K562 (cell line): ENCODE measurements at regions not wholly inside any gene's neighbourhood (a gene's known extent, or its start where the extent isn't known, plus 50 kb on each side); places are given as distances from the start of the nearest gene placed in this dataset.

Source experiments
- ATAC-seq: fragments of 200-7000 bp; cut with Tn5 transposase; 3 replicates; pipeline ENCODE4 v1.9.1; 2020; ENCODE audit warnings: moderate library complexity
- BruUV-seq: library from RNA; stranded (reverse); fragments of 400-500 nt; replicated peaks from 2 replicates; lab custom pipeline; 2021; lab: Mats Ljungman, UMichigan
- CTCF ChIA-PET: fragments of 300-600 bp; formaldehyde crosslinking; extraction: SDS; loops from one replicate; lab custom pipeline; 2021; ENCODE audit warnings: low intra/inter-chr PET ratio; lab: Yijun Ruan, JAX
- POLR2A ChIA-PET: fragments of 300-600, 350-650 bp; sonication (Branson Sonifier 250); formaldehyde crosslinking; extraction: SDS; loops from one replicate; lab custom pipeline; 2021; ENCODE audit warnings: antibody characterized with exemption, inconsistent platforms; lab: Yijun Ruan, JAX
- DNase-seq, 4 experiments: peaks; one replicate each; pipeline versions ENCODE4 v3.0.0 to v3.0.0-alpha.2; 2011 to 2018; ENCODE audit warnings: low spot score in 3 of 4, mixed read lengths in 3 of 4; ENCODE audit errors: extremely low read depth in 1 of 4
- FAIRE-seq: peaks from 2 replicates; lab custom pipeline; 2011; peaks lifted over from hg19 to GRCh38; lab: Jason Lieb, UNC
- H2AFZ ChIP-seq: 2 replicates; pipeline ENCODE4 v1.6.0; 2011; ENCODE audit warnings: low read depth, low read length, control low read depth, inconsistent platforms
- H3K27ac ChIP-seq: fragments of 200-600 bp; 3 replicates; pipeline ENCODE4 v1.8.0; 2011; ENCODE audit warnings: low read depth, mild to moderate bottlenecking, control low read depth, inconsistent platforms, low read length, moderate library complexity, mixed read lengths; ENCODE audit errors: extremely low read depth
- H3K27me3 ChIP-seq, 2 experiments: fragments of 300-600 bp in 1 of 2; 2 replicates in 1 of 2; 3 replicates in 1 of 2; pipeline versions ENCODE4 v1.6.0 to v1.8.0; 2011; ENCODE audit warnings: inconsistent platforms in 2 of 2, low read length in 2 of 2, mild to moderate bottlenecking in 1 of 2, mixed read lengths in 1 of 2, moderate library complexity in 1 of 2; ENCODE audit not compliant: control insufficient read depth in 2 of 2, insufficient read depth in 2 of 2
- H3K36me3 ChIP-seq: fragments of 300-600 bp; 3 replicates; pipeline ENCODE4 v1.8.0; 2011; ENCODE audit warnings: mild to moderate bottlenecking, low read length, inconsistent platforms; ENCODE audit not compliant: control insufficient read depth, insufficient read depth
- H3K4me1 ChIP-seq, 2 experiments: fragments of 200-600 bp in 1 of 2; replicated peaks in 1 of 2; 2 replicates in 1 of 2; 3 replicates in 1 of 2; pipeline versions ENCODE4 v1.5.1 to v1.8.0; 2011; ENCODE audit warnings: inconsistent platforms in 2 of 2, low read length in 2 of 2, mild to moderate bottlenecking in 1 of 2, mixed read lengths in 1 of 2, moderate library complexity in 1 of 2; ENCODE audit not compliant: control insufficient read depth in 2 of 2, insufficient read depth in 2 of 2
- H3K4me2 ChIP-seq: 2 replicates; pipeline ENCODE4 v1.6.1; 2011; ENCODE audit warnings: low read length, control low read depth, inconsistent platforms, mixed read lengths; ENCODE audit not compliant: insufficient read depth
- H3K4me3 ChIP-seq: fragments of 200-600 bp; sonication (generic), shearing (Covaris generic); 2 replicates; pipeline ENCODE4 v1.5.1; 2016; ENCODE audit warnings: control low read depth, inconsistent platforms
- H3K79me2 ChIP-seq: fragments of 200-600 bp; 3 replicates; pipeline ENCODE4 v1.8.0; 2011; ENCODE audit warnings: low read length, inconsistent platforms; ENCODE audit not compliant: control insufficient read depth, insufficient read depth
- H3K9ac ChIP-seq, 2 experiments: 2 replicates each; pipeline versions ENCODE4 v1.6.0 to v1.6.1; 2011; ENCODE audit warnings: low read depth in 2 of 2, low read length in 2 of 2, control low read depth in 1 of 2, inconsistent platforms in 1 of 2, mild to moderate bottlenecking in 1 of 2, mixed read lengths in 1 of 2; ENCODE audit not compliant: insufficient read depth in 1 of 2
- H3K9me1 ChIP-seq: one replicate; pipeline ENCODE4 v1.6.0; 2011; ENCODE audit warnings: inconsistent platforms, mild to moderate bottlenecking, low read length, moderate library complexity; ENCODE audit not compliant: control insufficient read depth, insufficient read depth
- H3K9me3 ChIP-seq: replicated peaks from 2 replicates; pipeline ENCODE4 v1.5.1; 2011; ENCODE audit warnings: low read depth, low read length, inconsistent platforms; ENCODE audit not compliant: control insufficient read depth, insufficient read depth
- H4K20me1 ChIP-seq: replicated peaks from 2 replicates; pipeline ENCODE4 v1.6.1; 2011; ENCODE audit warnings: low read length, inconsistent platforms, mixed read lengths; ENCODE audit not compliant: control insufficient read depth, insufficient read depth
- CCAR2 ChIP-seq: fragments of 200-400 bp; formaldehyde crosslinking; IDR thresholded peaks from 2 replicates; pipeline ENCODE4 v1.6.1; 2017; ENCODE audit warnings: mild to moderate bottlenecking, low read depth, low read length
- CEBPB ChIP-seq: fragments of 450-650 bp; IDR thresholded peaks from 2 replicates; pipeline ENCODE4 v1.6.1; 2016; ENCODE audit warnings: missing genetic modification characterization, missing compliant biosample characterization
- CHD2 ChIP-seq: IDR thresholded peaks from 2 replicates; pipeline ENCODE4 v1.6.1; 2011; ENCODE audit warnings: low read depth, low read length
- EWSR1 ChIP-seq: fragments of 450-650 bp; IDR thresholded peaks from 2 replicates; pipeline ENCODE4 v1.6.1; 2018; ENCODE audit warnings: borderline replicate concordance, mild to moderate bottlenecking, low read depth, moderate library complexity; ENCODE audit not compliant: partially characterized antibody
- LCOR ChIP-seq: sonication (generic); formaldehyde crosslinking; IDR thresholded peaks from 2 replicates; pipeline ENCODE4 v1.8.0; 2022; ENCODE audit warnings: mild to moderate bottlenecking, missing genetic modification reagents
- POLR2A ChIP-seq: fragments of 450-650 bp; conservative IDR thresholded peaks from 2 replicates; pipeline ENCODE4 v1.6.1; 2016
- RAD21 ChIP-seq, 2 experiments: fragments of 250-450 bp in 1 of 2; fragments of 450-650 bp in 1 of 2; sonication (Bioruptor Pico) in 1 of 2; formaldehyde crosslinking in 1 of 2; IDR thresholded peaks in 1 of 2; conservative IDR thresholded peaks in 1 of 2; 2 replicates each; pipeline versions ENCODE4 v1.4.0 to v1.8.0; 2020 to 2022; ENCODE audit warnings: mild to moderate bottlenecking in 2 of 2, moderate library complexity in 1 of 2
- SIX5 ChIP-seq, 2 experiments: IDR thresholded peaks; 2 replicates each; pipeline ENCODE4 v1.6.1; 2011; ENCODE audit warnings: low read length in 2 of 2, borderline replicate concordance in 1 of 2, low read depth in 1 of 2, mild to moderate bottlenecking in 1 of 2, moderate library complexity in 1 of 2; ENCODE audit not compliant: insufficient read depth in 1 of 2
- STAT5A ChIP-seq: IDR thresholded peaks from 2 replicates; pipeline ENCODE4 v1.6.1; 2012; ENCODE audit warnings: low read length, inconsistent platforms, borderline replicate concordance
- STAT5B ChIP-seq: fragments of 250-450 bp; sonication (Bioruptor Pico); IDR thresholded peaks from 2 replicates; pipeline ENCODE4 v1.8.0; 2021; ENCODE audit warnings: mild to moderate bottlenecking, inconsistent platforms
- ZNF133 ChIP-seq: fragments of 250-450 bp; sonication (Bioruptor Pico); IDR thresholded peaks from 2 replicates; pipeline ENCODE4 v1.4.0; 2020; ENCODE audit warnings: mild to moderate bottlenecking
- ZNF134 ChIP-seq: fragments of 250-450 bp; sonication (Bioruptor Pico); conservative IDR thresholded peaks from 2 replicates; pipeline ENCODE4 v1.4.0; 2020
- ZNF282 ChIP-seq: sonication (generic); formaldehyde crosslinking; IDR thresholded peaks from 2 replicates; pipeline ENCODE4 v1.8.1; 2023; ENCODE audit warnings: missing genetic modification reagents
- WGBS: fragments of 100-300 bp; shearing (Covaris generic); methylation state at CpG from one replicate; pipeline ENCODE4 v1.1.6; 2016; ENCODE audit warnings: low coverage, mixed read lengths; ENCODE audit not compliant: insufficient coverage; ENCODE audit errors: missing lambda C conversion rate; 5-methylcytosine and 5-hydroxymethylcytosine counted together
- in situ Hi-C: fragments of 300-500 bp; cut with MboI; formaldehyde crosslinking; loops from 4 replicates; pipeline ENCODE4 v1.15.0; 2018; ENCODE audit warnings: inconsistent platforms, mixed read lengths
- intact Hi-C: fragments of 100-400 bp; cut with micrococcal nuclease; formaldehyde crosslinking; loops from 2 replicates; pipeline ENCODE4 v1.14.2; 2022
- TF ChIP-seq, protein P1 (sequence below), 2 experiments: fragments of 150-350 bp in 1 of 2; IDR thresholded peaks; 2 replicates each; pipeline ENCODE4 v1.6.1; 2012 to 2016; ENCODE audit warnings: low read depth in 2 of 2, low read length in 2 of 2, mild to moderate bottlenecking in 1 of 2, moderate library complexity in 1 of 2

DNA sequence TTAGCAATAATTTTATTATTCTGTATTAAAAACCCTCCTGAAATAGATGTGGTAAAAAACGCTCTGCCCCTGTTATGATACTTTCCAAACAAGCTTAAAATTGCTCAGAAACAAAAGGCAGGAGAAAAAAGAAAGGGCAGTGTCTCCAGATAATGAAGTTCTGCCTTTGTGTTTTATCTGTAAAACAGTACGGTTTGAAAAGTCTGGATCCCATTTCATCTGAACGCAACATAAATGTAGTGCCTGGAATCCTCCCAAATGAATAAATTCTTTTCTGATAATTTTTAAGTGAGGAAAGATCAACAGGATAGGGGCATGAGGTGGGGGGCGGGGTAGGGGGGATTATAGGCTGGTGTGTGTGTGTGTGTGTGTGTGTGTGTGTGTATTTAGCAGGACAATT, 87.5 kb upstream of the SOX9 start:
- Histone ChIP-seq H3K9me1 (no peaks in the 10 kb centered on the region), H3K4me3 (no peak overlapping the region), H3K4me2 (no peak overlapping the region), H3K9me3 (no peaks in the 10 kb centered on the region; the same call in 1 of the 2 replicates), H3K36me3 (no peaks in the 10 kb centered on the region), H3K9ac (no peak overlapping the region), H3K4me1 (no peaks in the 10 kb centered on the region), H2AFZ (no peak overlapping the region), H3K27ac (no peak overlapping the region), H3K27me3 (no peaks in the 10 kb centered on the region), H4K20me1 (no peaks in the 10 kb centered on the region), H3K79me2 (no peaks in the 10 kb centered on the region)
- ATAC-seq (no peak), DNase-seq (no peak), FAIRE-seq (no peak)
- TF ChIP-seq ZNF282 = no peak
- 0% methylated on average over 3 of the region's 4 CpGs for WGBS
- ChIA-PET CTCF (no interaction called here), POLR2A (no interaction called here)
- in situ Hi-C loops (no loop called here), intact Hi-C loops (no loop called here)
- no TSS peak for BruUV-seq

DNA sequence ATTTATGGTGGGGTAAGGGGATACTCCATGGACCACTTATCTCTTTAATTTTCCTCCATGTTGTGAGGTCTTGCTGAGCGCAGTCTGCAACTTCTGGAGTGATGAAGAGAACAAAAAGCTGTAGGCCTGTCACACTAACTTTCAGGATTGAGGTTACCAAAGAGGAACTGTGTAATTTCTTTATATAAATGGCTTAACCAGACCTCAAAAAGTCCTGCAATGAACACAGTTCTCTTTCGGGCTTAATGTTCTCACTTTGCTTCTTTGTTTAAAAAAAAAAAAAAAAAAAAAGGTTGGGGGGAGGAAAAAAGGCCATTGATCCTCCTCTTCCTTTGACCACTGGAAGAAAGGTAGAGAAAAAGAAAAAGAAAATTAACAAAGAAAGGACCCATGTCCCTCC, 86.8 kb upstream of the SOX9 start:
- CTCF ChIA-PET = interaction anchor here (0.7 kb wide), 1 partner anchor 15 kb away, joined by 5 read pairs; no protein-coding TSS in a partner anchor
- in situ Hi-C loops = no loop called here

More for the DNA sequence above, 86.8 kb upstream of the SOX9 start:
- 0% methylated on average over 1 of the region's 2 CpGs for WGBS
- BruUV-seq = no TSS peak
- no peak for FAIRE-seq
- no peak for DNase-seq
- no peaks in the 10 kb centered on the region for H3K36me3 ChIP-seq
- POLR2A ChIA-PET = no interaction called here
- no peak overlapping the region for H3K4me3 ChIP-seq
- intact Hi-C loops = no loop called here
- H3K27ac ChIP-seq = no peak overlapping the region
- no peak for ATAC-seq
- no peaks in the 10 kb centered on the region for H3K27me3 ChIP-seq
- no peaks in the 10 kb centered on the region for H3K9me1 ChIP-seq
- H3K79me2 ChIP-seq = no peaks in the 10 kb centered on the region
- no peaks in the 10 kb centered on the region for H4K20me1 ChIP-seq
- H3K9me3 ChIP-seq = no peaks in the 10 kb centered on the region; the same call in 1 of the 2 replicates
- no peak overlapping the region for H2AFZ ChIP-seq
- no peaks in the 10 kb centered on the region for H3K4me1 ChIP-seq
- no peak overlapping the region for H3K4me2 ChIP-seq
- H3K9ac ChIP-seq = no peak overlapping the region
- TF ChIP-seq POLR2A (no peak), LCOR (CRISPR knock-in tag) (no peak), SIX5 (IDR thresholded peaks at IDR 0.05; ENCODE audit: borderline replicate concordance in 1 of 2, insufficient read depth in 1 of 2, low read depth in 1 of 2, low read length in 2 of 2) (no peak), ZNF133 (no peak), RAD21 (CRISPR knock-in tag; conservative IDR thresholded peaks at IDR 0.05 in 1 of 2, IDR thresholded peaks at IDR 0.05 in 1 of 2) (no peak), STAT5A (no peak), EWSR1 (no peak), ZNF134 (CRISPR knock-in tag) (no peak), CEBPB (tag) (no peak), STAT5B (CRISPR knock-in tag) (no peak), CHD2 (no peak), CCAR2 (no peak)
- TF ChIP-seq, protein P1, sequence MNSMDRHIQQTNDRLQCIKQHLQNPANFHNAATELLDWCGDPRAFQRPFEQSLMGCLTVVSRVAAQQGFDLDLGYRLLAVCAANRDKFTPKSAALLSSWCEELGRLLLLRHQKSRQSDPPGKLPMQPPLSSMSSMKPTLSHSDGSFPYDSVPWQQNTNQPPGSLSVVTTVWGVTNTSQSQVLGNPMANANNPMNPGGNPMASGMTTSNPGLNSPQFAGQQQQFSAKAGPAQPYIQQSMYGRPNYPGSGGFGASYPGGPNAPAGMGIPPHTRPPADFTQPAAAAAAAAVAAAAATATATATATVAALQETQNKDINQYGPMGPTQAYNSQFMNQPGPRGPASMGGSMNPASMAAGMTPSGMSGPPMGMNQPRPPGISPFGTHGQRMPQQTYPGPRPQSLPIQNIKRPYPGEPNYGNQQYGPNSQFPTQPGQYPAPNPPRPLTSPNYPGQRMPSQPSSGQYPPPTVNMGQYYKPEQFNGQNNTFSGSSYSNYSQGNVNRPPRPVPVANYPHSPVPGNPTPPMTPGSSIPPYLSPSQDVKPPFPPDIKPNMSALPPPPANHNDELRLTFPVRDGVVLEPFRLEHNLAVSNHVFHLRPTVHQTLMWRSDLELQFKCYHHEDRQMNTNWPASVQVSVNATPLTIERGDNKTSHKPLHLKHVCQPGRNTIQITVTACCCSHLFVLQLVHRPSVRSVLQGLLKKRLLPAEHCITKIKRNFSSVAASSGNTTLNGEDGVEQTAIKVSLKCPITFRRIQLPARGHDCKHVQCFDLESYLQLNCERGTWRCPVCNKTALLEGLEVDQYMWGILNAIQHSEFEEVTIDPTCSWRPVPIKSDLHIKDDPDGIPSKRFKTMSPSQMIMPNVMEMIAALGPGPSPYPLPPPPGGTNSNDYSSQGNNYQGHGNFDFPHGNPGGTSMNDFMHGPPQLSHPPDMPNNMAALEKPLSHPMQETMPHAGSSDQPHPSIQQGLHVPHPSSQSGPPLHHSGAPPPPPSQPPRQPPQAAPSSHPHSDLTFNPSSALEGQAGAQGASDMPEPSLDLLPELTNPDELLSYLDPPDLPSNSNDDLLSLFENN (IDR thresholded peaks at IDR 0.05; ENCODE audit: low read depth in 2 of 2, low read length in 2 of 2) = no peak
